ENCODE measurements at regions not wholly inside any gene's neighbourhood (a gene's known extent, or its start where the extent isn't known, plus 50 kb on each side); places are given as distances from the start of the nearest gene placed in this dataset.

GRCh38 chr4:115607311-115607710, 493.9 kb upstream of the NDST4 start:
- 88% methylated on average over 3 of the region's 3 CpGs for WGBS (ENCODE audit: low lambda C conversion rate, missing lambda C conversion rate)
- Histone ChIP-seq H2AFZ (no peak overlapping the region), H3K9me3 (ENCODE audit: low read depth) (no peaks in the 10 kb centered on the region), H3K36me3 (replicated peaks; ENCODE audit: insufficient read depth, low read depth) (no peaks in the 10 kb centered on the region), H3K4me3 (no peak overlapping the region), H3K27ac (no peak overlapping the region), H3K9me2 (replicated peaks; ENCODE audit: insufficient read depth) (no peaks in the 10 kb centered on the region), H3K4me2 (no peak overlapping the region), H3K79me2 (no peaks in the 10 kb centered on the region), H4K20me1 (ENCODE audit: insufficient read depth, poor library complexity, severe bottlenecking) (no peaks in the 10 kb centered on the region), H3K27me3 (no peaks in the 10 kb centered on the region), H3K4me1 (ENCODE audit: insufficient read depth) (no peaks in the 10 kb centered on the region)
- no peak for DNase-seq (ENCODE audit: low spot score)
- TF ChIP-seq EZH2phosphoT487 (IDR thresholded peaks at IDR 0.05; ENCODE audit: low read depth, severe bottlenecking, unreplicated experiment): no peak
- TF ChIP-seq EZH2 (IDR thresholded peaks at IDR 0.05; ENCODE audit: borderline replicate concordance): no peak
- TF ChIP-seq, protein P1, sequence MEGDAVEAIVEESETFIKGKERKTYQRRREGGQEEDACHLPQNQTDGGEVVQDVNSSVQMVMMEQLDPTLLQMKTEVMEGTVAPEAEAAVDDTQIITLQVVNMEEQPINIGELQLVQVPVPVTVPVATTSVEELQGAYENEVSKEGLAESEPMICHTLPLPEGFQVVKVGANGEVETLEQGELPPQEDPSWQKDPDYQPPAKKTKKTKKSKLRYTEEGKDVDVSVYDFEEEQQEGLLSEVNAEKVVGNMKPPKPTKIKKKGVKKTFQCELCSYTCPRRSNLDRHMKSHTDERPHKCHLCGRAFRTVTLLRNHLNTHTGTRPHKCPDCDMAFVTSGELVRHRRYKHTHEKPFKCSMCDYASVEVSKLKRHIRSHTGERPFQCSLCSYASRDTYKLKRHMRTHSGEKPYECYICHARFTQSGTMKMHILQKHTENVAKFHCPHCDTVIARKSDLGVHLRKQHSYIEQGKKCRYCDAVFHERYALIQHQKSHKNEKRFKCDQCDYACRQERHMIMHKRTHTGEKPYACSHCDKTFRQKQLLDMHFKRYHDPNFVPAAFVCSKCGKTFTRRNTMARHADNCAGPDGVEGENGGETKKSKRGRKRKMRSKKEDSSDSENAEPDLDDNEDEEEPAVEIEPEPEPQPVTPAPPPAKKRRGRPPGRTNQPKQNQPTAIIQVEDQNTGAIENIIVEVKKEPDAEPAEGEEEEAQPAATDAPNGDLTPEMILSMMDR (IDR thresholded peaks at IDR 0.05; ENCODE audit: poor library complexity): no peak

DNA sequence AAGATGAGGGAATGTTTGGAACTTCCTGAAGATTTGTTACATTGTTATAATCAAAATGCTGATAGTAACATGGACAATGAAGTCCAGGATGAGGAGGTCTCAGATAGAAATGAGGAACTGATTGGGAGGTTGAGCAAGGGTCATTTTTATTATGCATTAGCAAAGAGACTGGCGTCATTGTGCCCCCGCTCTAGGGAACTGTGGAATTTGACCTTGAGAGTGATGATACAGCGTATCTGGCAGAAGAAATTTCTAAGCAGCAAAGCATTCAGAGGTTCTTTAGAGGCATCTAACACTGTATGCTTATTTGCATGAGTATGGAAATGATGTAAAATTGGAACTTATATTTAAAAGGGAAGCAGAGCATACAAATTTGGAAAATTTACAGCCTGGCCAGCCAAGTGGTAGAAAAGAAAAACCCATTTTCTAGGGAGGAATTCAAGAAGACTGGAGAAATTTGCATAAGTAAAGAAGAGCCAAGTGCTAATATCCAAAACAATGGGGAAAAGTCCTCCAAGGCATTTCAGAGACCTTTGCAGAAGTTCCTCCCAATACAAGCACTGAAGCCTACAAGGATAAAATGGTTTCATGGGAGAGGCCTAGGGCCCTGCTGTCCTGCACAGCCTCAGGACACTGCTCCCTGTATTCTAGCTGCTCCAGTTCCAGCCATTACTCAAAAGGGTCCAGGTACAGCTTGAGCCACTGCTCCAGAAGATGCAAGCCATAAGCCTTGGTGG, 483.0 kb upstream of the NDST4 start:
- H3K36me3 ChIP-seq (replicated peaks; ENCODE audit: insufficient read depth, low read depth): no peaks in the 10 kb centered on the region
- TF ChIP-seq, protein P1 (IDR thresholded peaks at IDR 0.05; ENCODE audit: poor library complexity): no peak
- TF ChIP-seq EZH2phosphoT487 (IDR thresholded peaks at IDR 0.05; ENCODE audit: low read depth, severe bottlenecking, unreplicated experiment) (no peak), EZH2 (IDR thresholded peaks at IDR 0.05; ENCODE audit: borderline replicate concordance) (no peak)
- H3K4me2 ChIP-seq: no peak overlapping the region
- H3K27ac ChIP-seq: no peak overlapping the region
- H4K20me1 ChIP-seq (ENCODE audit: insufficient read depth, poor library complexity, severe bottlenecking): no peaks in the 10 kb centered on the region
- no peaks in the 10 kb centered on the region for H3K4me1 ChIP-seq (ENCODE audit: insufficient read depth)
- no peaks in the 10 kb centered on the region for H3K27me3 ChIP-seq
- no peaks in the 10 kb centered on the region for H3K79me2 ChIP-seq
- H3K9me3 ChIP-seq (ENCODE audit: low read depth): no peaks in the 10 kb centered on the region
- H3K4me3 ChIP-seq: no peak overlapping the region
- H2AFZ ChIP-seq: no peak overlapping the region
- H3K9me2 ChIP-seq (replicated peaks; ENCODE audit: insufficient read depth): no peaks in the 10 kb centered on the region
- no peak for DNase-seq (ENCODE audit: low spot score)
- 77% methylated on average over 3 of the region's 3 CpGs for WGBS (ENCODE audit: low lambda C conversion rate, missing lambda C conversion rate)

- H3K4me3 ChIP-seq: no peak overlapping the region
- H3K27me3 ChIP-seq: no peaks in the 10 kb centered on the region
- no peak overlapping the region for H3K4me2 ChIP-seq
- H3K4me1 ChIP-seq (ENCODE audit: insufficient read depth): no peaks in the 10 kb centered on the region
- H3K9me3 ChIP-seq (ENCODE audit: low read depth): no peaks in the 10 kb centered on the region
- no peak overlapping the region for H2AFZ ChIP-seq
- no peaks in the 10 kb centered on the region for H3K36me3 ChIP-seq (replicated peaks; ENCODE audit: insufficient read depth, low read depth)
- H4K20me1 ChIP-seq (ENCODE audit: insufficient read depth, poor library complexity, severe bottlenecking): no peaks in the 10 kb centered on the region
- no peaks in the 10 kb centered on the region for H3K9me2 ChIP-seq (replicated peaks; ENCODE audit: insufficient read depth)
- no peak for DNase-seq (ENCODE audit: low spot score)
- no peak for TF ChIP-seq EZH2phosphoT487 (IDR thresholded peaks at IDR 0.05; ENCODE audit: low read depth, severe bottlenecking, unreplicated experiment)
- TF ChIP-seq, protein P1 (IDR thresholded peaks at IDR 0.05; ENCODE audit: poor library complexity): no peak
- TF ChIP-seq EZH2 (IDR thresholded peaks at IDR 0.05; ENCODE audit: borderline replicate concordance): no peak
- H3K79me2 ChIP-seq: no peaks in the 10 kb centered on the region
- no peak overlapping the region for H3K27ac ChIP-seq
Observed at GRCh38 chr4:115580901-115581300, 467.5 kb upstream of the NDST4 start.

Measured in hepatocyte (in vitro differentiated cells).